ENCODE measurements at regions not wholly inside any gene's neighbourhood (a gene's known extent, or its start where the extent isn't known, plus 50 kb on each side); places are given as distances from the start of the nearest gene placed in this dataset.

- Mint-ChIP-seq H3K27ac (no peak overlapping the region), H3K36me3 (no peaks in the 10 kb centered on the region), H3K27me3 (ENCODE audit: low read depth) (no peaks in the 10 kb centered on the region; the same call in 1 of the 2 replicates), H3K9me3 (no peaks in the 10 kb centered on the region), H3K4me3 (no peak overlapping the region), H3K4me1 (no peaks in the 10 kb centered on the region)
- DNase-seq (ENCODE audit: low spot score) (no peak), ATAC-seq (no peak)
- TF ChIP-seq, protein P1, sequence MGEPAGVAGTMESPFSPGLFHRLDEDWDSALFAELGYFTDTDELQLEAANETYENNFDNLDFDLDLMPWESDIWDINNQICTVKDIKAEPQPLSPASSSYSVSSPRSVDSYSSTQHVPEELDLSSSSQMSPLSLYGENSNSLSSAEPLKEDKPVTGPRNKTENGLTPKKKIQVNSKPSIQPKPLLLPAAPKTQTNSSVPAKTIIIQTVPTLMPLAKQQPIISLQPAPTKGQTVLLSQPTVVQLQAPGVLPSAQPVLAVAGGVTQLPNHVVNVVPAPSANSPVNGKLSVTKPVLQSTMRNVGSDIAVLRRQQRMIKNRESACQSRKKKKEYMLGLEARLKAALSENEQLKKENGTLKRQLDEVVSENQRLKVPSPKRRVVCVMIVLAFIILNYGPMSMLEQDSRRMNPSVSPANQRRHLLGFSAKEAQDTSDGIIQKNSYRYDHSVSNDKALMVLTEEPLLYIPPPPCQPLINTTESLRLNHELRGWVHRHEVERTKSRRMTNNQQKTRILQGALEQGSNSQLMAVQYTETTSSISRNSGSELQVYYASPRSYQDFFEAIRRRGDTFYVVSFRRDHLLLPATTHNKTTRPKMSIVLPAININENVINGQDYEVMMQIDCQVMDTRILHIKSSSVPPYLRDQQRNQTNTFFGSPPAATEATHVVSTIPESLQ (CRISPR knock-in tag; IDR thresholded peaks at IDR 0.05): no peak
- no peak for TF ChIP-seq ATF1 (CRISPR knock-in tag; IDR thresholded peaks at IDR 0.05)
- TF ChIP-seq PRRX2 (CRISPR knock-in tag; IDR thresholded peaks at IDR 0.05): no peak
- no peak for TF ChIP-seq ZBTB21 (CRISPR knock-in tag; IDR thresholded peaks at IDR 0.05; ENCODE audit: borderline replicate concordance)
- no peak for TF ChIP-seq TP53 (CRISPR knock-in tag; IDR thresholded peaks at IDR 0.05)
- no peak for TF ChIP-seq ZBTB43 (CRISPR knock-in tag; IDR thresholded peaks at IDR 0.05)
- TF ChIP-seq ATF2 (CRISPR knock-in tag; IDR thresholded peaks at IDR 0.05; ENCODE audit: borderline replicate concordance, low read depth): no peak
- no peak for TF ChIP-seq USF1 (CRISPR knock-in tag; IDR thresholded peaks at IDR 0.05)
- TF ChIP-seq GABPB1 (CRISPR knock-in tag; IDR thresholded peaks at IDR 0.05): no peak
- TF ChIP-seq, protein P2, sequence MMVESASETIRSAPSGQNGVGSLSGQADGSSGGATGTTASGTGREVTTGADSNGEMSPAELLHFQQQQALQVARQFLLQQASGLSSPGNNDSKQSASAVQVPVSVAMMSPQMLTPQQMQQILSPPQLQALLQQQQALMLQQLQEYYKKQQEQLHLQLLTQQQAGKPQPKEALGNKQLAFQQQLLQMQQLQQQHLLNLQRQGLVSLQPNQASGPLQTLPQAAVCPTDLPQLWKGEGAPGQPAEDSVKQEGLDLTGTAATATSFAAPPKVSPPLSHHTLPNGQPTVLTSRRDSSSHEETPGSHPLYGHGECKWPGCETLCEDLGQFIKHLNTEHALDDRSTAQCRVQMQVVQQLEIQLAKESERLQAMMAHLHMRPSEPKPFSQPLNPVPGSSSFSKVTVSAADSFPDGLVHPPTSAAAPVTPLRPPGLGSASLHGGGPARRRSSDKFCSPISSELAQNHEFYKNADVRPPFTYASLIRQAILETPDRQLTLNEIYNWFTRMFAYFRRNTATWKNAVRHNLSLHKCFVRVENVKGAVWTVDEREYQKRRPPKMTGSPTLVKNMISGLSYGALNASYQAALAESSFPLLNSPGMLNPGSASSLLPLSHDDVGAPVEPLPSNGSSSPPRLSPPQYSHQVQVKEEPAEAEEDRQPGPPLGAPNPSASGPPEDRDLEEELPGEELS (CRISPR knock-in tag; IDR thresholded peaks at IDR 0.05): no peak
- TF ChIP-seq, protein P3, sequence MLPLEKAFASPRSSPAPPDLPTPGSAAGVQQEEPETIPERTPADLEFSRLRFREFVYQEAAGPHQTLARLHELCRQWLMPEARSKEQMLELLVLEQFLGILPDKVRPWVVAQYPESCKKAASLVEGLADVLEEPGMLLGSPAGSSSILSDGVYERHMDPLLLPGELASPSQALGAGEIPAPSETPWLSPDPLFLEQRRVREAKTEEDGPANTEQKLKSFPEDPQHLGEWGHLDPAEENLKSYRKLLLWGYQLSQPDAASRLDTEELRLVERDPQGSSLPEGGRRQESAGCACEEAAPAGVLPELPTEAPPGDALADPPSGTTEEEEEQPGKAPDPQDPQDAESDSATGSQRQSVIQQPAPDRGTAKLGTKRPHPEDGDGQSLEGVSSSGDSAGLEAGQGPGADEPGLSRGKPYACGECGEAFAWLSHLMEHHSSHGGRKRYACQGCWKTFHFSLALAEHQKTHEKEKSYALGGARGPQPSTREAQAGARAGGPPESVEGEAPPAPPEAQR (CRISPR knock-in tag; IDR thresholded peaks at IDR 0.05): no peak
- no peak for TF ChIP-seq ZNF138 (CRISPR knock-in tag; conservative IDR thresholded peaks at IDR 0.05)
- TF ChIP-seq MLX (CRISPR knock-in tag; IDR thresholded peaks at IDR 0.05): no peak
- TF ChIP-seq GRHL2 (CRISPR knock-in tag; IDR thresholded peaks at IDR 0.05; ENCODE audit: insufficient replicate concordance, severe bottlenecking): no peak
- ChIA-PET CTCF (no interaction called here), POLR2A (no interaction called here)
Measured at GRCh38 chrX:12007881-12008280, 130.4 kb upstream of the FRMPD4 start.

GRCh38 chrX:12010436-12010835 is 127.8 kb upstream of the FRMPD4 start:
- ChIA-PET CTCF (no interaction called here), POLR2A (no interaction called here)
- no peaks in the 10 kb centered on the region for H3K9me3 Mint-ChIP-seq
- DNase-seq (ENCODE audit: low spot score): no peak
- no peaks in the 10 kb centered on the region; the same call in 1 of the 2 replicates for H3K27me3 Mint-ChIP-seq (ENCODE audit: low read depth)
- H3K4me3 Mint-ChIP-seq: no peak overlapping the region
- H3K27ac Mint-ChIP-seq: no peak overlapping the region
- no peaks in the 10 kb centered on the region for H3K4me1 Mint-ChIP-seq
- TF ChIP-seq RORB (CRISPR knock-in tag; IDR thresholded peaks at IDR 0.05) (no peak), FOXK1 (CRISPR knock-in tag; IDR thresholded peaks at IDR 0.05) (no peak), MYBL2 (CRISPR knock-in tag; IDR thresholded peaks at IDR 0.05) (no peak), CREB1 (CRISPR knock-in tag; IDR thresholded peaks at IDR 0.05) (no peak), ZNF671 (CRISPR knock-in tag; IDR thresholded peaks at IDR 0.05) (no peak), NFE2L1 (CRISPR knock-in tag; IDR thresholded peaks at IDR 0.05) (no peak), HMGA2 (CRISPR knock-in tag; IDR thresholded peaks at IDR 0.05) (no peak)
- no peaks in the 10 kb centered on the region for H3K36me3 Mint-ChIP-seq
- no peak for ATAC-seq
